Omental fat pad (tissue), 3 donors: ENCODE measurements at regions not wholly inside any gene's neighbourhood (a gene's known extent, or its start where the extent isn't known, plus 50 kb on each side); places are given as distances from the start of the nearest gene placed in this dataset.

Experiments
- ATAC-seq: fragments of 150-250 bp; one replicate; pipeline ENCODE4 v1.9.1; 2016; ENCODE audit warnings: mild to moderate bottlenecking, moderate library complexity; ENCODE audit not compliant: low FRiP score
- DNase-seq: peaks from one replicate; pipeline ENCODE4 v3.0.0-alpha.2; 2019; ENCODE audit warnings: low spot score
- CTCF ChIP-seq, 3 donors: fragments of 450-650 bp; IDR thresholded peaks; one replicate each; pipeline ENCODE4 v1.5.1; 2016 to 2017; ENCODE audit warnings: antibody characterized with exemption in 3 of 3, mild to moderate bottlenecking in 3 of 3, moderate library complexity in 2 of 3

GRCh38 chr16:54414671-54415070 lies 128.1 kb upstream of the IRX3 start:
- ATAC-seq = no peak
- no peak for TF ChIP-seq CTCF (IDR thresholded peaks at IDR 0.05)
- DNase-seq = no peak

GRCh38 chr16:54412777-54413455 lies 126.3 kb upstream of the IRX3 start:
- ATAC-seq = no peak

GRCh38 chr16:54412037-54412436 lies 125.5 kb upstream of the IRX3 start:
- DNase-seq = no peak
- no peak for TF ChIP-seq CTCF (IDR thresholded peaks at IDR 0.05)

More at GRCh38 chr16:54412777-54413455, 126.3 kb upstream of the IRX3 start:
- TF ChIP-seq CTCF (IDR thresholded peaks at IDR 0.05) = no peak
- DNase-seq = no peak

GRCh38 chr16:54411544-54411943 lies 125.0 kb upstream of the IRX3 start:
- DNase-seq = no peak
- no peak for TF ChIP-seq CTCF (IDR thresholded peaks at IDR 0.05)

More at GRCh38 chr16:54412037-54412436, 125.5 kb upstream of the IRX3 start:
- ATAC-seq = no peak

GRCh38 chr16:54409982-54410381 lies 123.4 kb upstream of the IRX3 start:
- DNase-seq (no peak), ATAC-seq (no peak)
- TF ChIP-seq CTCF (IDR thresholded peaks at IDR 0.05) = no peak

More at GRCh38 chr16:54411544-54411943, 125.0 kb upstream of the IRX3 start:
- ATAC-seq = no peak

GRCh38 chr16:54407596-54407995 lies 121.0 kb upstream of the IRX3 start:
- ATAC-seq (no peak), DNase-seq (no peak)
- TF ChIP-seq CTCF (IDR thresholded peaks at IDR 0.05) = no peak

- DNase-seq = no peak
- no peak for ATAC-seq
- no peak for TF ChIP-seq CTCF (IDR thresholded peaks at IDR 0.05)
Observed at GRCh38 chr16:54405478-54405877, 118.9 kb upstream of the IRX3 start.
